GM19043 (cell line): ENCODE measurements at regions not wholly inside any gene's neighbourhood (a gene's known extent, or its start where the extent isn't known, plus 50 kb on each side); places are given as distances from the start of the nearest gene placed in this dataset.

ENCODE experiments used
- ATAC-seq: cut with Tn5 transposase; IDR thresholded peaks from one replicate; pipeline ENCODE4 v1.9.1; 2021; ENCODE audit warnings: low read depth; ENCODE audit not compliant: unreplicated experiment

DNA sequence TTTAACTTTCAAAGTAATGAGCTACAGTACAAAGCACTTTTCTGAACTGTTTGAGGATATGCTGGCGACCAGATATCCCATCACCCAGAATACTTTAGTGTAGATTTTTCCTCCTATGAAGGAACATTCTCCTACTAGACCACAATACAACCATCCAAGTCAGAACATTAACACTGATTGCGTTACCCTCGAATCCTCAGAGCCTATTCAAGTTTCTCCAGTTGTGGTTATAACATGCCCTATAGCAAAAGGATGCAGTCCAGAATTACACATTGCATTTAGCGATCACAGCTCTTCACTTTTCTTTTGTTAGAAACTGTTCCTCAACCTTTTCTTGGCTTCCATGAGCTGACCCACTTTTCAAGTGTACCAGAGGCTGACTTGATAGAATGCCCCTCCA is 87.4 kb upstream of the SOX4 start:
- ATAC-seq, result no peak

GRCh38 chr6:21507811-21508210 is 85.7 kb upstream of the SOX4 start:
- no peak for ATAC-seq

GRCh38 chr6:21508753-21509152 is 84.8 kb upstream of the SOX4 start:
- no peak for ATAC-seq

- ATAC-seq, result no peak
Measured at GRCh38 chr6:21511891-21512550, 81.5 kb upstream of the SOX4 start.

DNA sequence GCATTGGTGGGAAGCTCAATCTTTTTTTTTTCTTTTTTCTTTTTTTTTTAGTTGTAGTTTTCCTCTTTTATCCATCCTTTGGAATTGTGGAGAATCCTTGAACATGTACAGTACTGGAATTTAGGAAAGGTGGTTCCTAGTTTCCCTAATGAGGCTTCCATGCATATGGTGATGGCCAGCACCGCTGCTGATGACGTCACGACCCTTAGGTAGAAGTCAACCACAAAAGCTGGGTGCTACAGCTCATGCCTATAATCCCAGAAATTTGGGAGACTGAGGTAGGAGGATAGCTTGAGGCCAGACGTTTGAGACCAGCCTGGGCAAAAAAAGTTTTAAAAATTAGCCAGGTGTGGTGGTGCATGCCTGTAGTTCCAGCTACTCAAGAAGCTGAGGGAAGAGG is 79.3 kb upstream of the SOX4 start:
- no peak for ATAC-seq

- no peak for ATAC-seq
Measured at GRCh38 chr6:21518317-21518716, 75.2 kb upstream of the SOX4 start.

GRCh38 chr6:21519642-21520041 is 73.9 kb upstream of the SOX4 start:
- ATAC-seq, result no peak

- ATAC-seq, result no peak
Measured at GRCh38 chr6:21521276-21521675, 72.3 kb upstream of the SOX4 start.

DNA sequence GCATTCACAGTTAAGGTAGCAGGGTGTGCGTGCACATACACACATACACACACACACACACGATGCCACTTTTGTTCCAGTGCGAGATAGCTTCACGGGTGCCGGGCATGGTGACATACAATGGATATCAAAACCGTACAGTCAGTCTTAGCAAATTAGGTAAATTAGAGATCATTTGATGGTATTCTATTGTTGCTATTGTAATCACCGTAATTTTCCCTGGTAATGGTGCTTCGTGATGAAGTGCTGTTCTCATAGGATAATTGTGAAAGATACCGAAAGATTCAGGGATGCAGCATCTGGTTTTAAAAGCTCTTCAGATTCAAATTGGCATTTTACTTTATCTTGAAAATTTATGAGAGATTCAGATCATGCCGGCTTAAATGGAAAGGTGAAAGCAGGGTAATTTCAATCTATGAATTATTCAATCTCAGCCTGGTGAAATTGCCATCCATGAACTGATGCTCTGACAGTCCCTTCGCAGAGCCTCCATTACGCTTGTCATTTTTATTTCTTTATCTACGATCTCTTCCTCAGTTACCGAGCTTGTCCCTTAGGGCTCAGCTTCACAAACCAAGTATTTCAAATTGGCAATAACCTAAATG is 71.3 kb upstream of the SOX4 start:
- no peak for ATAC-seq

GRCh38 chr6:21522797-21523456 is 70.6 kb upstream of the SOX4 start:
- no peak for ATAC-seq

- no peak for ATAC-seq
Measured at GRCh38 chr6:21523652-21524051, 69.9 kb upstream of the SOX4 start.

DNA sequence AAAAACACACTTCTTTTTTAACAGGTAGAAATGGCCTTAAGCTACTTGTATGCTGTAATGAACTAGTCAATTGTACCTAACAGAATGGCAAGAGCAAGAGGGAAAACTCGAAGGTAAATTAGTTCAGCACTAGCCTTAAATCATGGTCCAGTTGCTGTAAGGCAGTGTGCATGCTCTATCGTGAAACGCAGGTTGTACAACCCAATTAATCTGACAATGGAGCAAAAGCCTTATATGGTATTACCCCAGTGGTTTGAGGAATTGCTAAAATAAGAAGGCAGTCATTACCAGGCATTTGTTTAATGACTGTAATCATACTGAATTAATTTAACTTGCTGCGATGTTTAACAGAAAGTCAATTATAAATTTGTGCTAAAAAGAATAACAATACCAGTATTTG is 69.3 kb upstream of the SOX4 start:
- no peak for ATAC-seq

DNA sequence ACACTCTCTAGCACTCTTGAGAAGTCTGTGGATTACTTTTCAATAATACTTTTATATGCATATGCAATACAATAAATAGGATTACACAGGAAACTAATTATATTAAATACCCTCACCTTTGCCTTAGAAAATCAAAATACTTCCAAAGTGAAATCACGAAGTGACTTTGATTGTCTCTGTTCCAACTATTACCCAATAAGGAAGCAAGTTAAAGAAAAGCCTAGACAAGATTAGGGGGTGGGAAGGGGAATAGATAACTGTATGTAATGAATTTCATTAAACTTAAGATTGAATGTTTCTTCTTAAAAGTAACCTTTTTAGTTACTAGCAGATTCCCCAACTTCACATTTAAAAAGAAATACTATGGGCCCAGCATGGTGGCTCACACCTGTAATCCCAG is 66.6 kb upstream of the SOX4 start:
- no peak for ATAC-seq

- no peak for ATAC-seq
Measured at GRCh38 chr6:21527731-21528130, 65.8 kb upstream of the SOX4 start.

DNA sequence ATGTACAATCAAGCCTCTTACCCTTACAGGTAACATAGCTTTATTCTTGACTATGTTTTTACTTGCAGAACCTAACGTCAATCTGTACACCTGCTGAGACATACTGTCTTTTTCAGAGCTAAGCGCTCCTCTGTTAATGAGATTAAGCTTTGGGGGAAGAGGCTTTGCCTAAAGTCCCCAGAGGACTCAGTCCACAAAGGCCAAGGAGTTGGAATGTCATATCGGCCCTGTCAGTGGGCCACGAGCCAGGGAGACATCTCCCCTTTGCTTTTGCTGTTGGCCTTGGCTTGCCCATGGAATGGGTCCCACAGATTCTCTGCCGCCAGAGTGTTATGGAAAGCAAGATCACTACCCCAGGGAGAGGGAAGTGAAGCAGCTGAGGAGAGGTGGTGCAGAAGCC is 64.1 kb upstream of the SOX4 start:
- no peak for ATAC-seq

GRCh38 chr6:21531393-21531792 is 62.2 kb upstream of the SOX4 start:
- ATAC-seq, result no peak

- no peak for ATAC-seq
Measured at GRCh38 chr6:21533678-21534077, 59.9 kb upstream of the SOX4 start.

DNA sequence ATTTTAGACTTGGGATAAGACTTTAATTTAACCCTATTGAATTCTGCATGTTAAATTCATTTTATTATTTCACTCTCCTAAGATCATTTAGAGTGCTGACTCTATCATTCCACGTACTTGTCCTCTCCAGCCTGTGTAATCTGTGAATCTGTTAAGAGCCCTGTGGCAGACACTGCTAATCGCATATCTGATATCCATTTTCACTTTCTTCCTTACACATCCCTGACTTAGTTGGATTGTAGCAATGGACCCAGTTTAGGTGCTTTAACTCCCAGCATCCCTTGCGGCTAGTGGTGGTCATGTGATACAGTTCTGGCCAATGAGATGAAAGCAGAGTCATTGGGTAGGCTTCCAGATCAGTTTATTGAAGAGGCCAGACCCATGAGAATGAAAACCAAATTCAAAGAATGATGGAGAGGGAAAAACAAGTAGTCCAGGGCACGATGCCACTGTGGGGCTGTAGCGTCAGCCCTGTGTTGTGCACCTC is 57.2 kb upstream of the SOX4 start:
- ATAC-seq, result no peak

GRCh38 chr6:21537637-21538036 is 55.9 kb upstream of the SOX4 start:
- no peak for ATAC-seq

GRCh38 chr6:21538186-21538798 is 55.3 kb upstream of the SOX4 start:
- no peak for ATAC-seq

DNA sequence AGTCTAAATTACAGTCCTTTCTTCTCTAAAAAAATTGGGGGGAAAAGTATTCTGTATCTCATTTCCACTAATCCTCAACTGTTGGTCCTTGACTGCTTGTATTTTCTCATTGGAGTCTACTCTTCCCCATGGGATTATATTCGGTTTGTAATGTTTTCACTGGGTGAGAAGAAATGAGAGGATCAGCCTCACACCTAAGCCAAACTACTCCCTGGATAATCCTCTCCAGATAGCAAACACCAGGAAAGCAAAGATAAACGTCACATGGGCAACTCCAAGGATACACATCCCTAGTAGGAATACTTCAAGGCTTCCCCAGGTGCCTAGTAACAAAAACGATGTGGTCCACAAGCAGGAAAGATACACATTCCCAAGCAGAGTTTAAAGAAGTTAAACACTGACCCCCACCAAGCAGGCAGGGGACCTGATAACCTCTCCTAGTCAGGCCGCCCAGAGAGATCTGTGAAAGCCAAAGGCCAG is 53.9 kb upstream of the SOX4 start:
- no peak for ATAC-seq
